Smooth muscle cell (in vitro differentiated cells): ENCODE measurements at regions not wholly inside any gene's neighbourhood (a gene's known extent, or its start where the extent isn't known, plus 50 kb on each side); places are given as distances from the start of the nearest gene placed in this dataset.

Experiments
- DNase-seq: peaks from one replicate; lab custom pipeline; 2025; ENCODE audit not compliant: unreplicated experiment; lab: John Stamatoyannopoulos, UW
- H2AFZ ChIP-seq: fragments of 200-600 bp; sonication (generic); 2 replicates; pipeline ENCODE4 v1.6.0; 2016; ENCODE audit warnings: antibody characterized with exemption, low read depth, mild to moderate bottlenecking
- H3F3A ChIP-seq: fragments of 200-600 bp; sonication (generic); 2 replicates; pipeline ENCODE4 v1.6.0; 2017; ENCODE audit warnings: antibody characterized with exemption, low read depth
- H3K27ac ChIP-seq: fragments of 200-600 bp; sonication (generic); 2 replicates; pipeline ENCODE4 v1.5.1; 2016; ENCODE audit warnings: low read depth, mild to moderate bottlenecking
- H3K27me3 ChIP-seq: fragments of 200-600 bp; sonication (generic); 2 replicates; pipeline ENCODE4 v1.6.1; 2016; ENCODE audit warnings: low read depth, mild to moderate bottlenecking
- H3K36me3 ChIP-seq: fragments of 200-600 bp; sonication (generic); 2 replicates; pipeline ENCODE4 v1.5.1; 2016; ENCODE audit warnings: low read depth
- H3K4me1 ChIP-seq: fragments of 200-600 bp; sonication (generic); 2 replicates; pipeline ENCODE4 v1.5.1; 2016; ENCODE audit warnings: low read depth
- H3K4me2 ChIP-seq: fragments of 200-600 bp; sonication (generic); 2 replicates; pipeline ENCODE4 v1.6.0; 2016; ENCODE audit warnings: mild to moderate bottlenecking
- H3K4me3 ChIP-seq: fragments of 200-600 bp; sonication (generic); 2 replicates; pipeline ENCODE4 v1.5.1; 2016; ENCODE audit warnings: mild to moderate bottlenecking
- H3K79me2 ChIP-seq: fragments of 200-600 bp; sonication (generic); 2 replicates; pipeline ENCODE4 v1.6.0; 2016; ENCODE audit warnings: low read depth, mild to moderate bottlenecking
- H3K9ac ChIP-seq: fragments of 200-600 bp; sonication (generic); 2 replicates; pipeline ENCODE4 v1.6.0; 2016; ENCODE audit warnings: low read depth
- H3K9me3 ChIP-seq: fragments of 200-600 bp; sonication (generic); replicated peaks from 2 replicates; pipeline ENCODE4 v1.5.1; 2016; ENCODE audit warnings: low read depth
- H4K20me1 ChIP-seq: fragments of 200-600 bp; sonication (generic); 2 replicates; pipeline ENCODE4 v1.6.0; 2016; ENCODE audit warnings: low read depth
- WGBS: methylation state at CpG from one replicate; pipeline ENCODE4 v1.1.7; 2016; ENCODE audit warnings: low lambda C conversion rate; 5-methylcytosine and 5-hydroxymethylcytosine counted together
- TF ChIP-seq, protein P1 (sequence below): fragments of 200-600 bp; sonication (generic); IDR thresholded peaks from 2 replicates; pipeline ENCODE4 v1.5.1; 2017; ENCODE audit warnings: borderline replicate concordance, mild to moderate bottlenecking, antibody characterized with exemption; ENCODE audit not compliant: insufficient read depth, poor library complexity, severe bottlenecking

- no peaks in the 10 kb centered on the region for H4K20me1 ChIP-seq
- TF ChIP-seq, protein P1, sequence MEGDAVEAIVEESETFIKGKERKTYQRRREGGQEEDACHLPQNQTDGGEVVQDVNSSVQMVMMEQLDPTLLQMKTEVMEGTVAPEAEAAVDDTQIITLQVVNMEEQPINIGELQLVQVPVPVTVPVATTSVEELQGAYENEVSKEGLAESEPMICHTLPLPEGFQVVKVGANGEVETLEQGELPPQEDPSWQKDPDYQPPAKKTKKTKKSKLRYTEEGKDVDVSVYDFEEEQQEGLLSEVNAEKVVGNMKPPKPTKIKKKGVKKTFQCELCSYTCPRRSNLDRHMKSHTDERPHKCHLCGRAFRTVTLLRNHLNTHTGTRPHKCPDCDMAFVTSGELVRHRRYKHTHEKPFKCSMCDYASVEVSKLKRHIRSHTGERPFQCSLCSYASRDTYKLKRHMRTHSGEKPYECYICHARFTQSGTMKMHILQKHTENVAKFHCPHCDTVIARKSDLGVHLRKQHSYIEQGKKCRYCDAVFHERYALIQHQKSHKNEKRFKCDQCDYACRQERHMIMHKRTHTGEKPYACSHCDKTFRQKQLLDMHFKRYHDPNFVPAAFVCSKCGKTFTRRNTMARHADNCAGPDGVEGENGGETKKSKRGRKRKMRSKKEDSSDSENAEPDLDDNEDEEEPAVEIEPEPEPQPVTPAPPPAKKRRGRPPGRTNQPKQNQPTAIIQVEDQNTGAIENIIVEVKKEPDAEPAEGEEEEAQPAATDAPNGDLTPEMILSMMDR = no peak
- H3K79me2 ChIP-seq = no peaks in the 10 kb centered on the region
- no peak overlapping the region for H3K4me3 ChIP-seq
- H3K4me1 ChIP-seq = peaks cover 7% of the 10 kb centered on the region
- H3K9me3 ChIP-seq = no peaks in the 10 kb centered on the region
- H3F3A ChIP-seq = no peaks in the 10 kb centered on the region
- H3K27me3 ChIP-seq = peaks cover 6% of the 10 kb centered on the region
- WGBS = 42% methylated on average over 3 of the region's 3 CpGs
- H2AFZ ChIP-seq = no peak overlapping the region
- no peak overlapping the region for H3K27ac ChIP-seq
- H3K4me2 ChIP-seq = no peak overlapping the region
- no peak overlapping the region for H3K9ac ChIP-seq
- no peaks in the 10 kb centered on the region for H3K36me3 ChIP-seq
- DNase-seq = no peak
Measured at GRCh38 chr12:13851828-13852227, 129.6 kb downstream of the GRIN2B start.

GRCh38 chr12:13849456-13849855, 131.9 kb downstream of the GRIN2B start:
- H3K27ac ChIP-seq = no peak overlapping the region
- H3F3A ChIP-seq = no peaks in the 10 kb centered on the region
- no peak for DNase-seq
- H3K9me3 ChIP-seq = no peaks in the 10 kb centered on the region
- H3K36me3 ChIP-seq = no peaks in the 10 kb centered on the region
- 90% methylated on average over 3 of the region's 3 CpGs for WGBS
- H3K4me1 ChIP-seq = peaks cover 7% of the 10 kb centered on the region
- H3K79me2 ChIP-seq = no peaks in the 10 kb centered on the region
- H3K9ac ChIP-seq = no peak overlapping the region
- H3K4me3 ChIP-seq = no peak overlapping the region
- H3K4me2 ChIP-seq = no peak overlapping the region
- H4K20me1 ChIP-seq = no peaks in the 10 kb centered on the region
- TF ChIP-seq, protein P1 = no peak
- H3K27me3 ChIP-seq = peaks cover 6% of the 10 kb centered on the region
- no peak overlapping the region for H2AFZ ChIP-seq

GRCh38 chr12:13843841-13844240, 137.6 kb downstream of the GRIN2B start:
- Histone ChIP-seq H3K4me3 (no peak overlapping the region), H3K9ac (no peak overlapping the region), H3K4me1 (peaks cover 6% of the 10 kb centered on the region), H3K4me2 (no peak overlapping the region), H3K79me2 (no peaks in the 10 kb centered on the region), H3K27ac (no peak overlapping the region), H3K27me3 (peaks cover 6% of the 10 kb centered on the region), H4K20me1 (no peaks in the 10 kb centered on the region), H3K36me3 (no peaks in the 10 kb centered on the region), H3F3A (no peaks in the 10 kb centered on the region), H2AFZ (no peak overlapping the region), H3K9me3 (no peaks in the 10 kb centered on the region)
- TF ChIP-seq, protein P1 = no peak
- no peak for DNase-seq
- whole genome bisulfite sequencing = 50% methylated on average over 1 of the region's 1 CpG

- H3F3A ChIP-seq = no peaks in the 10 kb centered on the region
- TF ChIP-seq, protein P1 = no peak
- WGBS = 94% methylated on average over 7 of the region's 7 CpGs
Measured at GRCh38 chr12:13841358-13841757, 140.0 kb downstream of the GRIN2B start.

More at GRCh38 chr12:13841358-13841757, 140.0 kb downstream of the GRIN2B start:
- H3K9me3 ChIP-seq = no peaks in the 10 kb centered on the region
- no peaks in the 10 kb centered on the region for H4K20me1 ChIP-seq
- H3K27me3 ChIP-seq = no peaks in the 10 kb centered on the region
- no peak overlapping the region for H3K4me2 ChIP-seq
- H3K79me2 ChIP-seq = no peaks in the 10 kb centered on the region
- no peak overlapping the region for H2AFZ ChIP-seq
- H3K27ac ChIP-seq = no peak overlapping the region
- no peak overlapping the region for H3K4me3 ChIP-seq
- no peak for DNase-seq
- H3K9ac ChIP-seq = no peak overlapping the region
- H3K4me1 ChIP-seq = peaks cover 6% of the 10 kb centered on the region
- H3K36me3 ChIP-seq = no peaks in the 10 kb centered on the region
